Fibroblast of lung (primary cell): ENCODE measurements at regions not wholly inside any gene's neighbourhood (a gene's known extent, or its start where the extent isn't known, plus 50 kb on each side); places are given as distances from the start of the nearest gene placed in this dataset.

Experiments
- DNase-seq, 2 donors: peaks; one replicate each; pipeline versions ENCODE4 v3.0.0 to v3.0.0-alpha.2; 2010; ENCODE audit warnings: low read depth in 2 of 2
- H2AFZ ChIP-seq: 2 replicates; pipeline ENCODE4 v1.5.1; 2012; ENCODE audit warnings: low read length, control low read depth, inconsistent platforms
- H3K27ac ChIP-seq: 2 replicates; pipeline ENCODE4 v1.5.1; 2011; ENCODE audit warnings: low read length, control low read depth; ENCODE audit not compliant: insufficient read depth
- H3K27me3 ChIP-seq: 2 replicates; pipeline ENCODE4 v1.5.1; 2011; ENCODE audit warnings: mild to moderate bottlenecking, low read length; ENCODE audit not compliant: control insufficient read depth, insufficient read depth
- H3K36me3 ChIP-seq: 2 replicates; pipeline ENCODE4 v1.5.1; 2011; ENCODE audit warnings: low read length; ENCODE audit not compliant: control insufficient read depth, insufficient read depth
- H3K4me1 ChIP-seq: 2 replicates; pipeline ENCODE4 v1.5.1; 2011; ENCODE audit warnings: low read length; ENCODE audit not compliant: control insufficient read depth, insufficient read depth; ENCODE audit errors: extremely low read depth
- H3K4me2 ChIP-seq: 2 replicates; pipeline ENCODE4 v1.5.1; 2011; ENCODE audit warnings: low read length, control low read depth; ENCODE audit not compliant: insufficient read depth; ENCODE audit errors: extremely low read depth
- H3K4me3 ChIP-seq, 4 experiments: fragments of 200-600 bp in 1 of 4; sonication (generic) in 1 of 4; replicated peaks in 1 of 4; 2 replicates each; pipeline ENCODE4 v1.5.1; 2011 to 2016; ENCODE audit warnings: low read length in 4 of 4, low read depth in 3 of 4, mild to moderate bottlenecking in 3 of 4, control low read depth in 2 of 4, inconsistent platforms in 1 of 4, mixed read lengths in 1 of 4; ENCODE audit not compliant: insufficient read depth in 1 of 4; ENCODE audit errors: control extremely low read depth in 1 of 4
- H3K79me2 ChIP-seq: 2 replicates; pipeline ENCODE4 v1.5.1; 2012; ENCODE audit warnings: mild to moderate bottlenecking, low read length, inconsistent platforms; ENCODE audit not compliant: control insufficient read depth, insufficient read depth
- H3K9ac ChIP-seq: 2 replicates; pipeline ENCODE4 v1.5.1; 2011; ENCODE audit warnings: mild to moderate bottlenecking, low read length, control low read depth; ENCODE audit not compliant: insufficient read depth
- H3K9me3 ChIP-seq: 2 replicates; pipeline ENCODE4 v1.5.1; 2012; ENCODE audit warnings: low read depth, low read length; ENCODE audit not compliant: control insufficient read depth, insufficient read depth
- H4K20me1 ChIP-seq: 2 replicates; pipeline ENCODE4 v1.5.1; 2011; ENCODE audit warnings: low read length; ENCODE audit not compliant: control insufficient read depth, insufficient read depth; ENCODE audit errors: extremely low read depth
- EZH2 ChIP-seq: IDR thresholded peaks from 2 replicates; pipeline ENCODE4 v1.5.1; 2012; ENCODE audit warnings: low read length, control low read depth, mild to moderate bottlenecking; ENCODE audit errors: missing control alignments
- TF ChIP-seq, protein P1 (sequence below), 2 donors: IDR thresholded peaks in 1 of 2; conservative IDR thresholded peaks in 1 of 2; 1 replicate in 1 of 2; 2 replicates in 1 of 2; pipeline ENCODE4 v1.5.1; 2011 to 2012; ENCODE audit warnings: low read length in 2 of 2, control low read depth in 1 of 2, inconsistent platforms in 1 of 2, low read depth in 1 of 2, mild to moderate bottlenecking in 1 of 2

DNA sequence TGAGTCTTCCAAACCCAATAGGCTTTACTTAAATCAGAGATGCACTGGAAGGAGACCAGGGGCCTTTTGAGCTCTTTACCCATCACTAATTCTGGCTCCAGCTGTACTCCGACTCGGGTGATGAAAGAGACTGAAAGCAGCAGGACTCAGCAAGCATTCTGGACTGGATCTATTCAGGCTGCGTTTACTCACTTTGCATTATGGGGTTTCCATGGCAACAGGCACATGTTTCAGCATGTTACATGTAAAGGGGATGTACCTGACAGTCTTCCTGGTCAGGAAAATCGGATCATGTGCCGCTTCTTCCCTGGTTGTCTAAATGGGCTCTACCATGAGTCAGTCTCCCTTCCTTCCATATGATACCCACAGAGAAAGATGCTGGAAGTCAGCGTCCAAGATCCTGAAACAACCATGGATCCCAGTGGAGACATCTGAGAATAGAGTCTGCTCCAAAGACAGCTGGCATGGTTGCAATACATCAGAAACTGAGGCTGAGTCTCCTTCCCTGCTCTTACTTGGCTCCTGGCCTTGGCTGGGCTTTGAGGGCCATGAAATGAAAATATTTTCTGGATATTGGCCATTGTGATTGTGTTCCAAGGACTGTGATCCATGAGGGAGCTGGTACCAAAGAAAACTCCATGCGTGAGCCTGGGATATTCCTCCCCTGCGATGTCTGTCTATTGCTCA is 102.5 kb upstream of the TNC start:
- Histone ChIP-seq H3K27me3 (no peaks in the 10 kb centered on the region), H4K20me1 (no peaks in the 10 kb centered on the region), H3K9me3 (no peaks in the 10 kb centered on the region), H3K4me1 (no peaks in the 10 kb centered on the region), H3K79me2 (no peaks in the 10 kb centered on the region), H3K36me3 (no peaks in the 10 kb centered on the region), H3K4me2 (no peak overlapping the region), H2AFZ (no peak overlapping the region), H3K4me3 (no peak overlapping the region), H3K27ac (no peak overlapping the region), H3K9ac (no peak overlapping the region)
- DNase-seq = peak in 1 of 2 donors; percentile 91
- TF ChIP-seq, protein P1, sequence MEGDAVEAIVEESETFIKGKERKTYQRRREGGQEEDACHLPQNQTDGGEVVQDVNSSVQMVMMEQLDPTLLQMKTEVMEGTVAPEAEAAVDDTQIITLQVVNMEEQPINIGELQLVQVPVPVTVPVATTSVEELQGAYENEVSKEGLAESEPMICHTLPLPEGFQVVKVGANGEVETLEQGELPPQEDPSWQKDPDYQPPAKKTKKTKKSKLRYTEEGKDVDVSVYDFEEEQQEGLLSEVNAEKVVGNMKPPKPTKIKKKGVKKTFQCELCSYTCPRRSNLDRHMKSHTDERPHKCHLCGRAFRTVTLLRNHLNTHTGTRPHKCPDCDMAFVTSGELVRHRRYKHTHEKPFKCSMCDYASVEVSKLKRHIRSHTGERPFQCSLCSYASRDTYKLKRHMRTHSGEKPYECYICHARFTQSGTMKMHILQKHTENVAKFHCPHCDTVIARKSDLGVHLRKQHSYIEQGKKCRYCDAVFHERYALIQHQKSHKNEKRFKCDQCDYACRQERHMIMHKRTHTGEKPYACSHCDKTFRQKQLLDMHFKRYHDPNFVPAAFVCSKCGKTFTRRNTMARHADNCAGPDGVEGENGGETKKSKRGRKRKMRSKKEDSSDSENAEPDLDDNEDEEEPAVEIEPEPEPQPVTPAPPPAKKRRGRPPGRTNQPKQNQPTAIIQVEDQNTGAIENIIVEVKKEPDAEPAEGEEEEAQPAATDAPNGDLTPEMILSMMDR (conservative IDR thresholded peaks at IDR 0.05 in 1 of 2, IDR thresholded peaks at IDR 0.05 in 1 of 2; ENCODE audit: low read depth in 1 of 2, low read length in 2 of 2) = no peak
- TF ChIP-seq EZH2 = no peak

DNA sequence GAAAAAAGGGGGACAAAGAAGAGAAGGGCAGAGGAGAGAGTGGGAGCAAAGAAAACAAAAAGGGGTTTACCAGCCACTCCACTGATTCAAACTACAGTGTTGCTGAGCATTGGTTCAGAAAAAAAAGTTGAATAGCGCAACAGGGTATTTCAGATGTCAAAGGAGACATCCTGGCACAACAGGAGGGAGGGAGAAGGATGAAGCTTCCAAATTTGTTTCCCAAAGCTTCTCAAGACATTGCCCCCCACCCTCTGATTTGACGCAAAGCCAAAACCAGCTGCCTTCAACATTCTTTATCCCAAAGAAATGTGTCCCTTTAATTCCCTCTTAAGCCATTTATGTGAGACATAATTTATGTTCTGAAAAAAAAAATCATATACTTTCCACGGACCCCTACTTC is 105.5 kb upstream of the TNC start:
- Histone ChIP-seq H3K4me2 (no peak overlapping the region), H3K27ac (no peak overlapping the region), H3K27me3 (no peaks in the 10 kb centered on the region), H3K4me3 (no peak overlapping the region), H3K36me3 (no peaks in the 10 kb centered on the region), H3K9me3 (no peaks in the 10 kb centered on the region), H3K9ac (no peak overlapping the region), H2AFZ (no peak overlapping the region), H4K20me1 (no peaks in the 10 kb centered on the region), H3K79me2 (no peaks in the 10 kb centered on the region), H3K4me1 (no peaks in the 10 kb centered on the region)
- no peak for DNase-seq
- TF ChIP-seq, protein P1 (conservative IDR thresholded peaks at IDR 0.05 in 1 of 2, IDR thresholded peaks at IDR 0.05 in 1 of 2; ENCODE audit: low read depth in 1 of 2, low read length in 2 of 2) = no peak
- no peak for TF ChIP-seq EZH2

DNA sequence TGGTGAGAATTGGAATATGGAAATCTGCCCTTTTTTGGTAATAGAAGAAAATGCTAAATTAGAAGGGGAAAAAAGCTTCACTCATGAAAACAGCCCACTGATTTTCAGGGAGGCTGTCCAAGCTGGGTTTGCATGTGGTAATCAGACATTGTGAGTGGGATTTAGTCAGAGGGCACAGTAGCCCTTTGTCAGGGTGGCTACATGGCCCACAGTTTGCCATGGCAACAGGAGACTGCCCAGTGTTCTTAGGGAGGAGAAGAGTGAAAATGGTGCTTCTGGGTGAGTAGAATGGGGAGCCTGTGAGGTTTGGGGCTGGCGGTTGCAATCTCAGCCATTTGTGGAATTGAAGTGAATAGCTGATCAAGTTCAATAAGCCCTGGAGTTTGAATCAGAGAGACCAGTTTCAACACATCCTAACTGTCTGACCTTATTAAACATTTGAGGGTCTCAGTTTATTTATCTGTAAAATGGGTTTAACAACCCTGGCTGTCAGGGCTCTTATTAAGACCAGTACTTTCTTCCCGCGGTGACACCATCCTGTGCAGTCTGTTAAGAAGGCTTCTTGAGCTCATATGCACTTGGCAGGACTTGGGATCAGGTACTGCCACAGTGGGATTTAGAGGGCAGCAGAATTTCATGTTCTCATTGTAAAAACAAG is 107.6 kb upstream of the TNC start:
- H3K79me2 ChIP-seq = no peaks in the 10 kb centered on the region
- H2AFZ ChIP-seq = no peak overlapping the region
- H3K4me1 ChIP-seq = no peaks in the 10 kb centered on the region
- H4K20me1 ChIP-seq = no peaks in the 10 kb centered on the region
- no peak overlapping the region for H3K27ac ChIP-seq
- H3K4me2 ChIP-seq = no peak overlapping the region
- H3K9ac ChIP-seq = no peak overlapping the region
- TF ChIP-seq, protein P1 (conservative IDR thresholded peaks at IDR 0.05 in 1 of 2, IDR thresholded peaks at IDR 0.05 in 1 of 2; ENCODE audit: low read depth in 1 of 2, low read length in 2 of 2) = no peak
- no peak for TF ChIP-seq EZH2
- no peak overlapping the region for H3K4me3 ChIP-seq
- no peak for DNase-seq
- no peaks in the 10 kb centered on the region for H3K9me3 ChIP-seq
- H3K27me3 ChIP-seq = no peaks in the 10 kb centered on the region
- H3K36me3 ChIP-seq = no peaks in the 10 kb centered on the region
